Upper lobe of left lung (tissue), 4 donors: ENCODE measurements at regions not wholly inside any gene's neighbourhood (a gene's known extent, or its start where the extent isn't known, plus 50 kb on each side); places are given as distances from the start of the nearest gene placed in this dataset.

Experiments used
- CTCF ChIP-seq, 6 experiments: fragments of 450-650 bp in 4 of 6; fragments of 200-600 bp in 2 of 6; sonication (generic) in 2 of 6; IDR thresholded peaks; one replicate each; pipeline ENCODE4 v1.5.1; 2016 to 2019; ENCODE audit warnings: antibody characterized with exemption in 6 of 6
- POLR2A ChIP-seq, 4 donors: fragments of 450-650 bp; IDR thresholded peaks; one replicate each; pipeline ENCODE4 v1.5.1; 2016 to 2017; ENCODE audit warnings: antibody characterized with exemption in 4 of 4, mild to moderate bottlenecking in 2 of 4
- POLR2AphosphoS5 ChIP-seq, 2 donors: sonication (generic); formaldehyde crosslinking; IDR thresholded peaks; one replicate each; pipeline ENCODE4 v1.5.1; 2017; ENCODE audit warnings: antibody characterized with exemption in 2 of 2

GRCh38 chr5:39730006-39730405 lies 305.2 kb upstream of the DAB2 start:
- TF ChIP-seq CTCF (IDR thresholded peaks at IDR 0.05) (no peak), POLR2A (IDR thresholded peaks at IDR 0.05) (no peak), POLR2AphosphoS5 (IDR thresholded peaks at IDR 0.05) (no peak)
